H9 (cell line): ENCODE measurements at regions not wholly inside any gene's neighbourhood (a gene's known extent, or its start where the extent isn't known, plus 50 kb on each side); places are given as distances from the start of the nearest gene placed in this dataset.

Experiments used
- DNase-seq: peaks from one replicate; pipeline ENCODE4 v3.0.0-alpha.2; 2017
- H2AFZ ChIP-seq: one replicate; pipeline ENCODE4 v1.6.1; 2013; ENCODE audit warnings: mild to moderate bottlenecking, low read length, control low read depth, moderate library complexity
- H2AK5ac ChIP-seq: 2 replicates; pipeline ENCODE4 v1.6.1; 2013; ENCODE audit warnings: low read length, control low read depth, mixed read lengths; ENCODE audit not compliant: insufficient read length
- H2BK120ac ChIP-seq: one replicate; pipeline ENCODE4 v1.6.1; 2013; ENCODE audit warnings: low read depth, mild to moderate bottlenecking, low read length, control low read depth, inconsistent platforms; ENCODE audit not compliant: poor library complexity, severe bottlenecking
- H2BK12ac ChIP-seq: 2 replicates; pipeline ENCODE4 v1.6.1; 2013; ENCODE audit warnings: low read length, control low read depth, mixed read lengths, low read depth; ENCODE audit not compliant: insufficient read length
- H2BK15ac ChIP-seq: 2 replicates; pipeline ENCODE4 v1.6.1; 2013; ENCODE audit warnings: low read depth, low read length, control low read depth
- H2BK20ac ChIP-seq: one replicate; pipeline ENCODE4 v1.6.1; 2013; ENCODE audit warnings: low read depth, mild to moderate bottlenecking, low read length, control low read depth, inconsistent platforms; ENCODE audit not compliant: poor library complexity, severe bottlenecking
- H2BK5ac ChIP-seq: 2 replicates; pipeline ENCODE4 v1.6.1; 2013; ENCODE audit warnings: low read length, control low read depth, mixed read lengths; ENCODE audit not compliant: insufficient read length
- H3K14ac ChIP-seq: 2 replicates; pipeline ENCODE4 v1.6.1; 2013; ENCODE audit warnings: low read length, control low read depth; ENCODE audit not compliant: insufficient read depth
- H3K18ac ChIP-seq: 2 replicates; pipeline ENCODE4 v1.6.1; 2013; ENCODE audit warnings: low read depth, mild to moderate bottlenecking, mixed read lengths, low read length, control low read depth; ENCODE audit not compliant: insufficient read length
- H3K23ac ChIP-seq: 2 replicates; pipeline ENCODE4 v1.6.1; 2013; ENCODE audit warnings: low read length, control low read depth, mixed read lengths, low read depth; ENCODE audit not compliant: insufficient read length
- H3K23me2 ChIP-seq: 2 replicates; pipeline ENCODE4 v1.6.1; 2013; ENCODE audit warnings: low read depth, mild to moderate bottlenecking, mixed read lengths, low read length, control low read depth; ENCODE audit not compliant: insufficient read length, poor library complexity, severe bottlenecking
- H3K27ac ChIP-seq: 2 replicates; pipeline ENCODE4 v1.5.1; 2013; ENCODE audit warnings: low read length, control low read depth, mixed read lengths, low read depth; ENCODE audit not compliant: insufficient read length
- H3K27me3 ChIP-seq: 2 replicates; pipeline ENCODE4 v1.6.1; 2013; ENCODE audit warnings: low read length, control low read depth, inconsistent platforms; ENCODE audit not compliant: insufficient read depth
- H3K4ac ChIP-seq: 2 replicates; pipeline ENCODE4 v1.6.1; 2013; ENCODE audit warnings: low read depth, mild to moderate bottlenecking, control low read depth, inconsistent platforms, low read length, moderate library complexity
- H3K4me1 ChIP-seq: 2 replicates; pipeline ENCODE4 v1.6.1; 2013; ENCODE audit warnings: low read length, control low read depth, inconsistent platforms; ENCODE audit not compliant: insufficient read depth
- H3K4me2 ChIP-seq: 2 replicates; pipeline ENCODE4 v1.6.1; 2013; ENCODE audit warnings: low read length, control low read depth, mixed read lengths; ENCODE audit not compliant: insufficient read length, insufficient read depth
- H3K56ac ChIP-seq: 2 replicates; pipeline ENCODE4 v1.6.1; 2013; ENCODE audit warnings: low read depth, mild to moderate bottlenecking, mixed read lengths, low read length, control low read depth; ENCODE audit not compliant: insufficient read length
- H3K79me1 ChIP-seq: 2 replicates; pipeline ENCODE4 v1.6.1; 2013; ENCODE audit warnings: low read depth, mild to moderate bottlenecking, moderate library complexity, low read length, control low read depth, inconsistent platforms; ENCODE audit not compliant: insufficient read depth, poor library complexity, severe bottlenecking
- H3K79me2 ChIP-seq: 2 replicates; pipeline ENCODE4 v1.6.1; 2013; ENCODE audit warnings: low read length, control low read depth, inconsistent platforms; ENCODE audit not compliant: insufficient read depth
- H3K9ac ChIP-seq: 2 replicates; pipeline ENCODE4 v1.6.1; 2013; ENCODE audit warnings: low read length, control low read depth, mixed read lengths; ENCODE audit not compliant: insufficient read length; ENCODE audit errors: extremely low read depth
- H3K9me3 ChIP-seq: one replicate; pipeline ENCODE4 v1.6.1; 2013; ENCODE audit warnings: low read depth, low read length, inconsistent platforms; ENCODE audit not compliant: control insufficient read depth
- H3T11ph ChIP-seq: one replicate; pipeline ENCODE4 v1.6.1; 2013; ENCODE audit warnings: mild to moderate bottlenecking, low read length, control low read depth, inconsistent platforms
- H4K20me1 ChIP-seq: one replicate; pipeline ENCODE4 v1.6.1; 2013; ENCODE audit not compliant: control insufficient read depth, insufficient read length, insufficient read depth
- H4K5ac ChIP-seq: 2 replicates; pipeline ENCODE4 v1.6.1; 2013; ENCODE audit warnings: low read depth, mild to moderate bottlenecking, mixed read lengths, low read length, control low read depth; ENCODE audit not compliant: insufficient read length
- H4K8ac ChIP-seq: replicated peaks from 2 replicates; pipeline ENCODE4 v1.6.1; 2013; ENCODE audit warnings: low read length, control low read depth, mixed read lengths, low read depth; ENCODE audit not compliant: insufficient read length
- H4K91ac ChIP-seq: 2 replicates; pipeline ENCODE4 v1.6.1; 2013; ENCODE audit warnings: low read depth, mild to moderate bottlenecking, moderate library complexity, mixed read lengths, low read length, control low read depth; ENCODE audit not compliant: insufficient read length
- H3K27ac Mint-ChIP-seq, 3 experiments: 2 replicates in 2 of 3; 3 replicates in 1 of 3; pipeline ENCODE4 v1.8.0; 2020 to 2021; ENCODE audit warnings: mixed read lengths in 3 of 3, mild to moderate bottlenecking in 1 of 3, moderate library complexity in 1 of 3
- H3K27me3 Mint-ChIP-seq: 2 replicates; pipeline ENCODE4 v1.8.0; 2021; ENCODE audit warnings: low read depth, mild to moderate bottlenecking, moderate library complexity, mixed read lengths
- H3K36me3 Mint-ChIP-seq, 3 experiments: 2 replicates in 2 of 3; 3 replicates in 1 of 3; pipeline ENCODE4 v1.8.0; 2020 to 2021; ENCODE audit warnings: low read depth in 3 of 3, mixed read lengths in 3 of 3; ENCODE audit not compliant: insufficient read depth in 1 of 3
- H3K4me1 Mint-ChIP-seq, 2 experiments: 2 replicates each; pipeline ENCODE4 v1.8.0; 2020; ENCODE audit warnings: mixed read lengths in 2 of 2
- H3K4me3 Mint-ChIP-seq, 2 experiments: 2 replicates in 1 of 2; 3 replicates in 1 of 2; pipeline ENCODE4 v1.8.0; 2020 to 2021; ENCODE audit warnings: mild to moderate bottlenecking in 2 of 2, mixed read lengths in 2 of 2, moderate library complexity in 1 of 2
- H3K9me3 Mint-ChIP-seq, 2 experiments: 2 replicates in 1 of 2; 3 replicates in 1 of 2; pipeline ENCODE4 v1.8.0; 2020; ENCODE audit warnings: mild to moderate bottlenecking in 2 of 2, mixed read lengths in 2 of 2, moderate library complexity in 1 of 2
- WGBS: extraction: QIAGEN DNeasy Blood & Tissue Kit; methylation state at CpG from one replicate; pipeline ENCODE4 v1.1.7; 2013; ENCODE audit warnings: missing lambda C conversion rate, low lambda C conversion rate, mixed read lengths; ENCODE audit not compliant: insufficient read length; ENCODE audit errors: extremely low coverage; 5-methylcytosine and 5-hydroxymethylcytosine counted together
- TF ChIP-seq, protein P1 (sequence below): fragments of 200-600 bp; sonication (generic); conservative IDR thresholded peaks from 3 replicates; pipeline ENCODE4 v1.8.0; 2021; ENCODE audit warnings: antibody characterized with exemption, mild to moderate bottlenecking

DNA sequence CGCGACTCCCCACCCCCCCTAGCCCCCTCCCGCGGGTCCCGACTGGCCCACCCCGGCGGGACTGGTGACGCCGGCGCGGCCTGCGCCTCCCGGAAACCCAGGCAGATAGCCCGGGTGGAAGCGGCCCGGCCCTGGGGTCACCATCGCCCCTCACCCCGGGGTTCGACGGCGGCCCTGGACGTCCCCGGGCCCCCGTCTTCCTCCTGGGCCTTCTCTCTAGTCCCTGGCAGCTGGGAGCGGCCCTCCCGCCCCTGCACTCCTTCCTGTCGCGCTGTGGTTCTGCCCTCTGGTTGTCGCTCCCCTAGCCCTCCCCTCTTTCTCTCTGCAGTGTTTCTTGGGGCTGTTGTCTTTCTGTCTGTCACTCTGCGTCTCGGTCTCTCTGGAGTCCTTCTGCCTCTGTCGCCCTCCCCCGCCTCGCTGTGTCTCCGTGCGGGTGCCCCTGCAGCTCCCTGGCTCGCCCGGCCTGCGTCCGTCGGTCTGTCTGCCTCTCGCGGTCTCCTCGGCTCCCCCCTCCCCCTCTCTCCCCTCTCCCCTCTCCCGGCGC, 90.5 kb upstream of the PAX2 start:
- DNase-seq, result peak; percentile 68
- Histone ChIP-seq H3K56ac (no peak overlapping the region), H3K9ac (no peak overlapping the region), H2BK5ac (no peak overlapping the region), H3K79me2 (no peaks in the 10 kb centered on the region), H2AK5ac (no peak overlapping the region), H2BK12ac (no peak overlapping the region), H4K8ac (no peak overlapping the region), H2BK15ac (no peak overlapping the region), H3K4ac (no peak overlapping the region), H2BK20ac (no peak overlapping the region), H4K91ac (no peak overlapping the region), H3K27ac (no peak overlapping the region), H2AFZ (no peak overlapping the region), H4K5ac (no peak overlapping the region), H3K23me2 (peaks cover 27% of the 10 kb centered on the region), H3K14ac (no peak overlapping the region), H3K18ac (no peak overlapping the region), H3K79me1 (no peaks in the 10 kb centered on the region), H3K9me3 (no peaks in the 10 kb centered on the region), H3K4me2 (peak overlapping the region; percentile 90), H3K4me1 (no peaks in the 10 kb centered on the region; the same call in 1 of the 2 replicates), H3T11ph (no peak overlapping the region), H2BK120ac (no peak overlapping the region), H4K20me1 (no peaks in the 10 kb centered on the region), H3K23ac (no peak overlapping the region), H3K27me3 (peaks cover 50% of the 10 kb centered on the region)
- H3K4me3 Mint-ChIP-seq, result peak overlapping the region; percentile 68 to 89
- peaks cover 87% of the 10 kb centered on the region for H3K27me3 Mint-ChIP-seq
- H3K9me3 Mint-ChIP-seq, result peaks cover 2 to 15% of the 10 kb centered on the region in 2 experiments; a peak in 4 of 5 replicates
- H3K27ac Mint-ChIP-seq, result no peak overlapping the region
- H3K4me1 Mint-ChIP-seq, result peaks cover 17 to 42% of the 10 kb centered on the region in 2 experiments
- TF ChIP-seq, protein P1, sequence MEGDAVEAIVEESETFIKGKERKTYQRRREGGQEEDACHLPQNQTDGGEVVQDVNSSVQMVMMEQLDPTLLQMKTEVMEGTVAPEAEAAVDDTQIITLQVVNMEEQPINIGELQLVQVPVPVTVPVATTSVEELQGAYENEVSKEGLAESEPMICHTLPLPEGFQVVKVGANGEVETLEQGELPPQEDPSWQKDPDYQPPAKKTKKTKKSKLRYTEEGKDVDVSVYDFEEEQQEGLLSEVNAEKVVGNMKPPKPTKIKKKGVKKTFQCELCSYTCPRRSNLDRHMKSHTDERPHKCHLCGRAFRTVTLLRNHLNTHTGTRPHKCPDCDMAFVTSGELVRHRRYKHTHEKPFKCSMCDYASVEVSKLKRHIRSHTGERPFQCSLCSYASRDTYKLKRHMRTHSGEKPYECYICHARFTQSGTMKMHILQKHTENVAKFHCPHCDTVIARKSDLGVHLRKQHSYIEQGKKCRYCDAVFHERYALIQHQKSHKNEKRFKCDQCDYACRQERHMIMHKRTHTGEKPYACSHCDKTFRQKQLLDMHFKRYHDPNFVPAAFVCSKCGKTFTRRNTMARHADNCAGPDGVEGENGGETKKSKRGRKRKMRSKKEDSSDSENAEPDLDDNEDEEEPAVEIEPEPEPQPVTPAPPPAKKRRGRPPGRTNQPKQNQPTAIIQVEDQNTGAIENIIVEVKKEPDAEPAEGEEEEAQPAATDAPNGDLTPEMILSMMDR, result no peak
- H3K36me3 Mint-ChIP-seq, result peaks cover 0 to 8% (median 2%) of the 10 kb centered on the region in 3 experiments; a peak in 1 of 7 replicates
- no CpG with 5 or more reads among the region's 46 CpGs for WGBS
